ENCODE measurements at regions not wholly inside any gene's neighbourhood (a gene's known extent, or its start where the extent isn't known, plus 50 kb on each side); places are given as distances from the start of the nearest gene placed in this dataset.

DNA sequence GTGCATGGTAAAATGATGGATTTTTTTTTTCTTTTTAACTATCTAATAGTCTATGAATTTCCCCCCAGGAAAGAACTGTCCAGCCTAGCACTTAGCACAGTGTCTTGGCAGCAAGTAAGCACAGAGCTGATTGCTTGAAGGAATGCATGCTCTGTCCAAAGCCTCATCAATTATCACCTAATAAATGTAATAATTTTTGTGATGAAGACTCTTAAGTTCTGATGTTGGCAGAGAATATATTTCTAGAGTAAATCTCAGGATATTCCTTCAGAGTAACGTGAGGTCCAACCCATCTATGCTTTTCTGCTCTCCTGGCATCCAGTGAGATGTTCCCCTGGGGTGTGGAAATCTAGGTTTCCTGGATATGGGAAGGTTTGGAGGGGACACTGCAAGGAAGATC is 152.4 kb downstream of the TMX1 start:
- no peak overlapping the region for H3K27ac ChIP-seq (ENCODE audit: insufficient read depth, low read length)
- H3K36me3 ChIP-seq (ENCODE audit: control insufficient read depth, insufficient read depth, low read length), result no peaks in the 10 kb centered on the region
- H2AFZ ChIP-seq (ENCODE audit: low read length), result no peak overlapping the region
- H3K4me2 ChIP-seq (ENCODE audit: extremely low read depth, insufficient read depth, low read length), result no peak overlapping the region
- no peaks in the 10 kb centered on the region for H3K27me3 ChIP-seq (ENCODE audit: control insufficient read depth, insufficient read depth, low read length)
- no peak overlapping the region for H3K9ac ChIP-seq (ENCODE audit: insufficient read depth, low read length)
- H3K4me1 ChIP-seq (ENCODE audit: control insufficient read depth, extremely low read depth, insufficient read depth, low read length), result peaks cover 21% of the 10 kb centered on the region
- H4K20me1 ChIP-seq (ENCODE audit: control insufficient read depth, extremely low read depth, insufficient read depth, low read length), result no peaks in the 10 kb centered on the region
- H3K4me3 ChIP-seq (replicated peaks in 1 of 4; ENCODE audit: control extremely low read depth in 1 of 4, insufficient read depth in 1 of 4, low read depth in 3 of 4, low read length in 4 of 4), result no peak overlapping the region
- TF ChIP-seq EZH2 (IDR thresholded peaks at IDR 0.05; ENCODE audit: low read length, missing control alignments), result no peak
- TF ChIP-seq, protein P1, sequence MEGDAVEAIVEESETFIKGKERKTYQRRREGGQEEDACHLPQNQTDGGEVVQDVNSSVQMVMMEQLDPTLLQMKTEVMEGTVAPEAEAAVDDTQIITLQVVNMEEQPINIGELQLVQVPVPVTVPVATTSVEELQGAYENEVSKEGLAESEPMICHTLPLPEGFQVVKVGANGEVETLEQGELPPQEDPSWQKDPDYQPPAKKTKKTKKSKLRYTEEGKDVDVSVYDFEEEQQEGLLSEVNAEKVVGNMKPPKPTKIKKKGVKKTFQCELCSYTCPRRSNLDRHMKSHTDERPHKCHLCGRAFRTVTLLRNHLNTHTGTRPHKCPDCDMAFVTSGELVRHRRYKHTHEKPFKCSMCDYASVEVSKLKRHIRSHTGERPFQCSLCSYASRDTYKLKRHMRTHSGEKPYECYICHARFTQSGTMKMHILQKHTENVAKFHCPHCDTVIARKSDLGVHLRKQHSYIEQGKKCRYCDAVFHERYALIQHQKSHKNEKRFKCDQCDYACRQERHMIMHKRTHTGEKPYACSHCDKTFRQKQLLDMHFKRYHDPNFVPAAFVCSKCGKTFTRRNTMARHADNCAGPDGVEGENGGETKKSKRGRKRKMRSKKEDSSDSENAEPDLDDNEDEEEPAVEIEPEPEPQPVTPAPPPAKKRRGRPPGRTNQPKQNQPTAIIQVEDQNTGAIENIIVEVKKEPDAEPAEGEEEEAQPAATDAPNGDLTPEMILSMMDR (conservative IDR thresholded peaks at IDR 0.05 in 1 of 2, IDR thresholded peaks at IDR 0.05 in 1 of 2; ENCODE audit: low read depth in 1 of 2, low read length in 2 of 2), result no peak
- no peaks in the 10 kb centered on the region for H3K79me2 ChIP-seq (ENCODE audit: control insufficient read depth, insufficient read depth, low read length)
- no peaks in the 10 kb centered on the region for H3K9me3 ChIP-seq (ENCODE audit: control insufficient read depth, insufficient read depth, low read depth, low read length)
- DNase-seq (ENCODE audit: low read depth in 2 of 2), result peak in 1 of 2 donors; percentile 11

DNA sequence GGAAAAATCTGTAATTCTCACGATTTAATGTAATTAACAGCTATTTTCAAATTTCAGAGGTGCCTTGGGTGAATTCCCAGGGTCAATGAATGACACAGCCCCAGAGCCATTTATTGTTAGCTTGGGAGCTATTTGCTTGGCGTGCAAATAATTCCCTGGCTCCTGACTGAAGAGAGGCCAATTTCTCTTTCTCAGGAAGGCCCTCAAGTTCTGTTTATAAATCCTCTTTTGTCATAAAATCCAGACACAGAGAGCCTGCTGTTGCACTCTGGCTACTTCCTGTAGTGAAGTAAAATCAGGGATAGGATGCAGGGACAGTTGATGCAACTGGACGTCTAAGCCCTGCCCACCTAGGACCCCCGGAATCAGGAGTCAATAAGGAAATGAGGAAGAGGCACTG is 154.3 kb downstream of the TMX1 start:
- Histone ChIP-seq H3K4me2 (ENCODE audit: extremely low read depth, insufficient read depth, low read length) (no peak overlapping the region), H3K27ac (ENCODE audit: insufficient read depth, low read length) (peak overlapping the region; percentile 97), H3K9ac (ENCODE audit: insufficient read depth, low read length) (no peak overlapping the region), H3K27me3 (ENCODE audit: control insufficient read depth, insufficient read depth, low read length) (no peaks in the 10 kb centered on the region), H3K9me3 (ENCODE audit: control insufficient read depth, insufficient read depth, low read depth, low read length) (no peaks in the 10 kb centered on the region), H3K4me3 (replicated peaks in 1 of 4; ENCODE audit: control extremely low read depth in 1 of 4, insufficient read depth in 1 of 4, low read depth in 3 of 4, low read length in 4 of 4) (no peak overlapping the region), H3K79me2 (ENCODE audit: control insufficient read depth, insufficient read depth, low read length) (no peaks in the 10 kb centered on the region), H4K20me1 (ENCODE audit: control insufficient read depth, extremely low read depth, insufficient read depth, low read length) (no peaks in the 10 kb centered on the region), H3K36me3 (ENCODE audit: control insufficient read depth, insufficient read depth, low read length) (no peaks in the 10 kb centered on the region), H2AFZ (ENCODE audit: low read length) (no peak overlapping the region), H3K4me1 (ENCODE audit: control insufficient read depth, extremely low read depth, insufficient read depth, low read length) (peaks cover 27% of the 10 kb centered on the region)
- peak; percentile 34 to 42 for DNase-seq (ENCODE audit: low read depth in 2 of 2)
- TF ChIP-seq, protein P1 (conservative IDR thresholded peaks at IDR 0.05 in 1 of 2, IDR thresholded peaks at IDR 0.05 in 1 of 2; ENCODE audit: low read depth in 1 of 2, low read length in 2 of 2), result no peak
- TF ChIP-seq EZH2 (IDR thresholded peaks at IDR 0.05; ENCODE audit: low read length, missing control alignments), result no peak

DNA sequence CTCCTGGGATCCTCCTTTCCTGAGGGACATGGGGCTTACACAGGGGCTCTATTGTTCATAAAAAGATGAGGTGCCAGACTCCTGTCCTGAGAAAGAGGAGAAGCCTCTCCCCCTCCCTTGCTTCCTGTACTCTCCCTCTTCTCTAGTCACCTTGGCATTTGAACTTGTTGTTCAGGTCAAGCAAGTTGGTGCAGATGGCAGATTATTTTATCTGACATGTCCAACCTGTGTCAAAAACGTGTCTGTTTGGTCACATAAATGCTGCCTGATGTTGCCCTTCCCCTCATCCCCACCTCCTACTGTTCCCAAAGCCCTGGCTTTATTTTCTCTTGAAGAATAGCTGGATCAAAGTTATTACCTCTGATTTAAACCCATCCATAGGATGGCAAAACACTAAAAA is 154.8 kb downstream of the TMX1 start:
- Histone ChIP-seq H3K4me1 (ENCODE audit: control insufficient read depth, extremely low read depth, insufficient read depth, low read length) (peaks cover 27% of the 10 kb centered on the region), H3K36me3 (ENCODE audit: control insufficient read depth, insufficient read depth, low read length) (no peaks in the 10 kb centered on the region), H3K4me2 (ENCODE audit: extremely low read depth, insufficient read depth, low read length) (no peak overlapping the region), H2AFZ (ENCODE audit: low read length) (no peak overlapping the region), H3K9me3 (ENCODE audit: control insufficient read depth, insufficient read depth, low read depth, low read length) (no peaks in the 10 kb centered on the region), H3K79me2 (ENCODE audit: control insufficient read depth, insufficient read depth, low read length) (no peaks in the 10 kb centered on the region), H4K20me1 (ENCODE audit: control insufficient read depth, extremely low read depth, insufficient read depth, low read length) (no peaks in the 10 kb centered on the region), H3K27ac (ENCODE audit: insufficient read depth, low read length) (peak overlapping the region; percentile 97), H3K27me3 (ENCODE audit: control insufficient read depth, insufficient read depth, low read length) (no peaks in the 10 kb centered on the region), H3K4me3 (replicated peaks in 1 of 4; ENCODE audit: control extremely low read depth in 1 of 4, insufficient read depth in 1 of 4, low read depth in 3 of 4, low read length in 4 of 4) (no peak overlapping the region), H3K9ac (ENCODE audit: insufficient read depth, low read length) (peak overlapping the region; percentile 41)
- no peak for DNase-seq (ENCODE audit: low read depth in 2 of 2)
- TF ChIP-seq EZH2 (IDR thresholded peaks at IDR 0.05; ENCODE audit: low read length, missing control alignments), result no peak
- TF ChIP-seq, protein P1 (conservative IDR thresholded peaks at IDR 0.05 in 1 of 2, IDR thresholded peaks at IDR 0.05 in 1 of 2; ENCODE audit: low read depth in 1 of 2, low read length in 2 of 2), result no peak

Measured in fibroblast of lung (primary cell).